ENCODE measurements at regions not wholly inside any gene's neighbourhood (a gene's known extent, or its start where the extent isn't known, plus 50 kb on each side); places are given as distances from the start of the nearest gene placed in this dataset.

DNA sequence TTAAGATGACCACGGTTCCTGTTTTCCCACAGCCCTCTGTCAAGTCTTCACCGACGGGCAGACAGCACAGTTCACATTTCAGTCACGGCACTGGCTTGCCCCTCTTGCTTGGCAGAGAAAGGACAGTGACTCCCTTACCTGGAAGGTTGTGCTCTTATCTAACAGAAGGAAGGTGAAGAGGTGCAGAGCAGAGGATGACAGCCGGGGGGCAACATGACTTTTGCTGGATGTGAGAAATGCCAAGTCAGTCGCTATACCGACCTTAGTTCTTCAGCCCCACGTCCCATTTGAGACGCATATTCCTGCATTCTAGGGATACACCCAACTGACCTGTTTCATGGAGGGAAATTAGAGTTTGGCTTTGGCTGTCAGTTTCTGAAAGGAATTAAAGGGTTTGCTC lies 492.3 kb downstream of the NPIPA7 start:
- H3K27me3 ChIP-seq: no peaks in the 10 kb centered on the region
- no peak overlapping the region for H3K27ac ChIP-seq
- WGBS, 2 donors: 36 to 42% methylated on average over 9 of the region's 9 CpGs
- H3K9me3 ChIP-seq: no peaks in the 10 kb centered on the region
- DNase-seq (no peak), ATAC-seq (no peak), FAIRE-seq (no peak)
- H3K4me1 ChIP-seq: no peaks in the 10 kb centered on the region
- intact Hi-C loops (cut with DNase I): no loop called here
- H3K36me3 ChIP-seq: no peaks in the 10 kb centered on the region
- H3K4me3 ChIP-seq: no peak overlapping the region
- TF ChIP-seq, protein P1, sequence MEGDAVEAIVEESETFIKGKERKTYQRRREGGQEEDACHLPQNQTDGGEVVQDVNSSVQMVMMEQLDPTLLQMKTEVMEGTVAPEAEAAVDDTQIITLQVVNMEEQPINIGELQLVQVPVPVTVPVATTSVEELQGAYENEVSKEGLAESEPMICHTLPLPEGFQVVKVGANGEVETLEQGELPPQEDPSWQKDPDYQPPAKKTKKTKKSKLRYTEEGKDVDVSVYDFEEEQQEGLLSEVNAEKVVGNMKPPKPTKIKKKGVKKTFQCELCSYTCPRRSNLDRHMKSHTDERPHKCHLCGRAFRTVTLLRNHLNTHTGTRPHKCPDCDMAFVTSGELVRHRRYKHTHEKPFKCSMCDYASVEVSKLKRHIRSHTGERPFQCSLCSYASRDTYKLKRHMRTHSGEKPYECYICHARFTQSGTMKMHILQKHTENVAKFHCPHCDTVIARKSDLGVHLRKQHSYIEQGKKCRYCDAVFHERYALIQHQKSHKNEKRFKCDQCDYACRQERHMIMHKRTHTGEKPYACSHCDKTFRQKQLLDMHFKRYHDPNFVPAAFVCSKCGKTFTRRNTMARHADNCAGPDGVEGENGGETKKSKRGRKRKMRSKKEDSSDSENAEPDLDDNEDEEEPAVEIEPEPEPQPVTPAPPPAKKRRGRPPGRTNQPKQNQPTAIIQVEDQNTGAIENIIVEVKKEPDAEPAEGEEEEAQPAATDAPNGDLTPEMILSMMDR (IDR thresholded peaks at IDR 0.05): no peak

DNA sequence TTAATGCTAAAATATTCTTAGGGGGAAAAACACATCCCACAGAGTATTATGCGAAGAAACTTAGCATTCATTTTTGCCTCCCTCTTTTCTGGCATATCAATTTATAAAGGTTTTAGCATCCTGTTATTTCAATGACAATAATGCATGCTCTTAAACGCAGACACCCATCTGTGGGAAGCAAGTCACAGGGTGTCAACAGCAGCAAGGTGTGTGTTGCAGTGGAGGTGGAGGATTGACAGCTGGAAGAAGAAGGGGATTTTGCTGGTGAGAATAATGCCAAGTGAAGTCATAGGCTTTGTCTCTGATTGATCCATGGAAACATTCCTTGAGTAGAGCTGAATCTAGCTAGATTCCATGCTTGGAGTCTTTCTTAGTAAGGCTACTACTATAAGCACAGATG lies 498.1 kb downstream of the NPIPA7 start:
- WGBS, 2 donors: 60 to 70% methylated on average over 2 of the region's 2 CpGs
- Histone ChIP-seq H3K9me3 (no peaks in the 10 kb centered on the region), H3K27ac (no peak overlapping the region), H3K36me3 (no peaks in the 10 kb centered on the region), H3K4me3 (no peak overlapping the region), H3K4me1 (no peaks in the 10 kb centered on the region), H3K27me3 (peaks cover 0 to 5% (median 0%) of the 10 kb centered on the region in 4 donors)
- TF ChIP-seq, protein P1 (IDR thresholded peaks at IDR 0.05): no peak
- ATAC-seq (no peak), DNase-seq (no peak), FAIRE-seq (no peak)
- intact Hi-C loops (cut with DNase I): no loop called here

DNA sequence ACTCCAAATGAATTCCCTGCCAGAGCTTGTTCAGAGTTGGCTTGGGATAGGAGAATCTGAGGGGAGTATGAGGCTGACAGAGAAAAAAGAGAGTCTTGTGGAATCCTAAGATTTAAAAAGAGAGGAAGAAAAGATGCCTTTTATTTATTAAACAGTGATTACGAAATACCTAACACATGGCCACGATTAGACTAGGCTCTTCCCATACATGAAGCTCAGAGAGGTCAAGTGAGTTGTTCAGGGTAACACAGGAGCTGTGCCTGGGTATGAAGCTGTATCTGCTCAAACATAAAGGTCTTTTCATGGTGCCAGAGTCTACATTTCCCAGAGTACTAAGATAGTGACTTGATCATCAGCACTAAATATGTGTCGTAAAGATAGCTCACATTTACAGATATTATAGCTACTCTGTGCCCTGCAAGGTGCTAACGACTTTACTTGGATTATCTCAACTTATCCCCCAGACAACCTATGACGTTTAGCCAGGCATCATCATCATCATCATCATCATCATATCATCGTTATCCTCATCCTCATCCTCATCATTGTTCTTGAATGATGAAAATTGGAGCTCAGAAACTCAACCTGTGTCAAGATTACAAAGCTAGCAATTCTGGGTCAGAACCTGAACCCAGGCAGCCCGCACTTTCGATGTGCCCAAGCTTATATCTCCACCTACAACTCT lies 500.8 kb downstream of the NPIPA7 start:
- ATAC-seq (no peak), FAIRE-seq (no peak), DNase-seq (no peak)
- Histone ChIP-seq H3K27ac (no peak overlapping the region), H3K27me3 (peaks cover 0 to 5% (median 0%) of the 10 kb centered on the region in 4 donors), H3K9me3 (no peaks in the 10 kb centered on the region), H3K36me3 (no peaks in the 10 kb centered on the region), H3K4me1 (no peaks in the 10 kb centered on the region), H3K4me3 (no peak overlapping the region)
- WGBS, 2 donors: 37 to 48% methylated on average over 8 of the region's 8 CpGs
- intact Hi-C loops (cut with DNase I): no loop called here
- TF ChIP-seq, protein P1 (IDR thresholded peaks at IDR 0.05): no peak

DNA sequence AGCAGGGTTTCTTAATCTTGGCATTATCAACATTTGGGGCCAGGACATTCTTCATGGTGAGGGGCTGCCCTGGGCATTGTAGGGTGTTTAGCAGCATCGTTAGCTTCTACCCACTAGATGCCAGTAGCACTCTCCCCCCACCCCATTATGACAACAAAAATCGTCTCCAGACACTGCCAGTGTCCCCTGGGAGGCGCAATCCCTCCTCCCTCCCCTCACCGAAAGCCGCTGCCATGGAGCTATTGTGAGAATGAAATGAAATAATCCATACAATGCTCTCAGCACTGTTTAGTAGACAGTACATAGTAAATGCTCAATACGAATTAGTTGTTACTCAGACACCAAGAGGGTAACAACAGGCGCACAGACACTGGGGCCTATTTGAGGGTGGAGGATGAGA lies 502.9 kb downstream of the NPIPA7 start:
- Histone ChIP-seq H3K4me1 (no peaks in the 10 kb centered on the region), H3K27me3 (peaks cover 0 to 5% (median 0%) of the 10 kb centered on the region in 4 donors), H3K9me3 (no peaks in the 10 kb centered on the region), H3K36me3 (no peaks in the 10 kb centered on the region), H3K4me3 (no peak overlapping the region), H3K27ac (no peak overlapping the region)
- FAIRE-seq: no peak
- DNase-seq: no peak
- no peak for ATAC-seq
- TF ChIP-seq, protein P1 (IDR thresholded peaks at IDR 0.05): no peak
- 50 to 52% methylated on average over 7 of the region's 7 CpGs for WGBS, 2 donors
- intact Hi-C loops (cut with DNase I): no loop called here

DNA sequence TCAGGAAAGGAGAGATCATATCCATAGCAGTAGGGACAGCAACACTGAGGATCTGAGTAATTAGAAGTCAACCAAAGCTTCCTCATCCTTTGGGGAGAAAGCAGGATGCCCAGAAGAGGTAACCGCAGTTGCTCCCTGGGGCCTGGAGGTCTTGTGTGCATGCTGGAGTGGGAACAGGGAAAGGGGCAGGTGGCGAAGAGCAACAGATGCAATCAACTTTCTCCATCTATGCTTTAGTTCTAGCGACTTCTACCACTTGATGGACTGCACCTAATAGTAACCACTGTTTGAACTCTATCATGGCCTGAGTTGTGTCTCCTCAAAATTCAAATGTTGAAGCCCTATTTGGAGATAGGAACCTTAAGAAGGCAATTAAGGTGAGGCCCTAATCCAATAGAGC lies 503.8 kb downstream of the NPIPA7 start:
- 57 to 67% methylated on average over 3 of the region's 3 CpGs for WGBS, 2 donors
- ATAC-seq (no peak), DNase-seq (no peak), FAIRE-seq (no peak)
- Histone ChIP-seq H3K27me3 (peaks cover 0 to 5% (median 0%) of the 10 kb centered on the region in 4 donors), H3K36me3 (no peaks in the 10 kb centered on the region), H3K9me3 (no peaks in the 10 kb centered on the region), H3K4me1 (no peaks in the 10 kb centered on the region), H3K27ac (no peak overlapping the region), H3K4me3 (no peak overlapping the region)
- intact Hi-C loops (cut with DNase I): no loop called here
- TF ChIP-seq, protein P1 (IDR thresholded peaks at IDR 0.05): no peak

All from pancreas (tissue), 10 donors.